ENCODE measurements at regions not wholly inside any gene's neighbourhood (a gene's known extent, or its start where the extent isn't known, plus 50 kb on each side); places are given as distances from the start of the nearest gene placed in this dataset.
"Not testable (repeated sequence)": the region's sequence is repeated elsewhere in the genome, so short reads cannot be mapped to it uniquely, and the experiment has no call there.

- no peak for DNase-seq (ENCODE audit: low read depth)
These were observed 53.8 kb downstream of the GJD2 start for GRCh38 chr15:34700891-34701427.

- DNase-seq (ENCODE audit: low read depth), result no peak
These were observed 54.7 kb downstream of the GJD2 start for GRCh38 chr15:34699968-34700640.

- no peak for DNase-seq (ENCODE audit: low read depth)
These were observed 58.3 kb downstream of the GJD2 start for GRCh38 chr15:34696506-34696905.

GRCh38 chr15:34693053-34693744 is 61.6 kb downstream of the GJD2 start:
- DNase-seq (ENCODE audit: low read depth), result no peak

GRCh38 chr15:34691034-34691433 is 63.8 kb downstream of the GJD2 start:
- DNase-seq (ENCODE audit: low read depth), result no peak

- no peak for DNase-seq (ENCODE audit: low read depth)
These were observed 66.1 kb downstream of the GJD2 start for GRCh38 chr15:34688699-34689098.

GRCh38 chr15:34684351-34684750 is 70.4 kb downstream of the GJD2 start:
- no peak for DNase-seq (ENCODE audit: low read depth)

- no peak for DNase-seq (ENCODE audit: low read depth)
These were observed 72.1 kb downstream of the GJD2 start for GRCh38 chr15:34682674-34683073.

GRCh38 chr15:34679291-34679690 is 75.5 kb downstream of the GJD2 start:
- peak; percentile 32 for DNase-seq (ENCODE audit: low read depth)

GRCh38 chr15:34673241-34673640 is 81.6 kb downstream of the GJD2 start:
- no peak for DNase-seq (ENCODE audit: low read depth)

GRCh38 chr15:34665498-34666116 is 82.2 kb upstream of the GOLGA8B start:
- no peak for DNase-seq (ENCODE audit: low read depth)

- DNase-seq (ENCODE audit: low read depth), result no peak
These were observed 81.0 kb upstream of the GOLGA8B start for GRCh38 chr15:34664418-34664817.

GRCh38 chr15:34663101-34663500 is 79.7 kb upstream of the GOLGA8B start:
- no peak for DNase-seq (ENCODE audit: low read depth)

- DNase-seq (ENCODE audit: low read depth), result no peak
These were observed 75.6 kb upstream of the GOLGA8B start for GRCh38 chr15:34659056-34659455.

GRCh38 chr15:34657469-34658127 is 74.1 kb upstream of the GOLGA8B start:
- no peak for DNase-seq (ENCODE audit: low read depth)

- DNase-seq (ENCODE audit: low read depth), result no peak
These were observed 72.8 kb upstream of the GOLGA8B start for GRCh38 chr15:34656005-34656796.

- no peak for DNase-seq (ENCODE audit: low read depth)
These were observed 71.9 kb upstream of the GOLGA8B start for GRCh38 chr15:34655326-34655725.

GRCh38 chr15:34654625-34655024 is 71.2 kb upstream of the GOLGA8B start:
- no peak for DNase-seq (ENCODE audit: low read depth)

- no peak for DNase-seq (ENCODE audit: low read depth)
These were observed 70.5 kb upstream of the GOLGA8B start for GRCh38 chr15:34653992-34654391.

GRCh38 chr15:34653326-34653725 is 69.9 kb upstream of the GOLGA8B start:
- not testable (repeated sequence) for DNase-seq (ENCODE audit: low read depth)

- DNase-seq (ENCODE audit: low read depth), result no peak
These were observed 69.2 kb upstream of the GOLGA8B start for GRCh38 chr15:34652726-34653033.

Data from fibroblast of gingiva (primary cell).